HepG2 (cell line): ENCODE measurements at regions not wholly inside any gene's neighbourhood (a gene's known extent, or its start where the extent isn't known, plus 50 kb on each side); places are given as distances from the start of the nearest gene placed in this dataset.

Experiments
- ATF7-NPFF ChIP-seq: sonication (generic); formaldehyde crosslinking; IDR thresholded peaks from 2 replicates; pipeline ENCODE4 v1.8.1; 2023; ENCODE audit warnings: mild to moderate bottlenecking, low read depth, missing genetic modification reagents, moderate library complexity
- CBX2 ChIP-seq, 2 experiments: fragments of 200-600 bp in 1 of 2; sonication (generic); formaldehyde crosslinking in 1 of 2; IDR thresholded peaks; 2 replicates each; pipeline versions ENCODE4 v1.7.0 to v1.8.1; 2018 to 2022; ENCODE audit warnings: low read depth in 2 of 2, low read length in 1 of 2, mild to moderate bottlenecking in 1 of 2, missing genetic modification reagents in 1 of 2
- CCDC6 ChIP-seq: sonication (generic); formaldehyde crosslinking; IDR thresholded peaks from 2 replicates; pipeline ENCODE4 v1.8.1; 2022; ENCODE audit warnings: mild to moderate bottlenecking, missing genetic modification reagents, moderate library complexity
- FOXP1 ChIP-seq, 2 experiments: fragments of 450-650 bp in 1 of 2; IDR thresholded peaks; 2 replicates each; pipeline ENCODE4 v1.6.1; 2017 to 2018; ENCODE audit warnings: antibody characterized with exemption in 1 of 2
- GTF3A ChIP-seq: sonication (generic); formaldehyde crosslinking; conservative IDR thresholded peaks from 2 replicates; pipeline ENCODE4 v1.4.0; 2020; ENCODE audit warnings: mild to moderate bottlenecking, missing genetic modification reagents
- HDAC1 ChIP-seq: sonication (generic); formaldehyde crosslinking; IDR thresholded peaks from 2 replicates; pipeline ENCODE4 v1.5.1; 2020; ENCODE audit warnings: mild to moderate bottlenecking, missing genetic modification reagents
- KLF11 ChIP-seq: IDR thresholded peaks from 2 replicates; pipeline ENCODE4 v1.6.1; 2016; ENCODE audit warnings: missing compliant biosample characterization
- LCORL ChIP-seq, 2 experiments: fragments of 450-650 bp in 1 of 2; sonication (generic) in 1 of 2; formaldehyde crosslinking in 1 of 2; IDR thresholded peaks; 2 replicates each; pipeline versions ENCODE4 v1.5.0 to v1.6.1; 2017 to 2020; ENCODE audit warnings: antibody characterized with exemption in 1 of 2, missing genetic modification reagents in 1 of 2
- MEIS1 ChIP-seq: sonication (generic); formaldehyde crosslinking; IDR thresholded peaks from 2 replicates; pipeline ENCODE4 v1.9.0; 2021; ENCODE audit warnings: mild to moderate bottlenecking, missing genetic modification reagents, moderate library complexity, borderline replicate concordance
- MEIS2 ChIP-seq: sonication (generic); formaldehyde crosslinking; IDR thresholded peaks from 2 replicates; pipeline ENCODE4 v1.9.0; 2021; ENCODE audit warnings: mild to moderate bottlenecking, missing genetic modification reagents
- MIER3 ChIP-seq: IDR thresholded peaks from 2 replicates; pipeline ENCODE4 v1.6.1; 2016; ENCODE audit warnings: missing compliant biosample characterization, borderline replicate concordance
- RFX3 ChIP-seq: IDR thresholded peaks from 2 replicates; pipeline ENCODE4 v1.6.1; 2016; ENCODE audit warnings: missing biosample characterization, missing genetic modification reagents
- SMARCE1 ChIP-seq: fragments of 450-650 bp; IDR thresholded peaks from 2 replicates; pipeline ENCODE4 v1.6.1; 2017; ENCODE audit warnings: borderline replicate concordance
- TCF7 ChIP-seq: sonication (generic); IDR thresholded peaks from 2 replicates; pipeline ENCODE4 v1.6.1; 2016; ENCODE audit warnings: antibody characterized with exemption, low read depth
- ZBTB20 ChIP-seq: sonication (generic); formaldehyde crosslinking; IDR thresholded peaks from 2 replicates; pipeline ENCODE4 v1.8.1; 2023; ENCODE audit warnings: missing genetic modification reagents, low read depth, mild to moderate bottlenecking, borderline replicate concordance
- ZNF292 ChIP-seq: sonication (generic); formaldehyde crosslinking; IDR thresholded peaks from 2 replicates; pipeline ENCODE4 v1.8.1; 2022; ENCODE audit warnings: mild to moderate bottlenecking, low read depth, missing genetic modification reagents, borderline replicate concordance
- TF ChIP-seq, protein P1 (sequence below): sonication (generic); formaldehyde crosslinking; IDR thresholded peaks from 2 replicates; pipeline ENCODE4 v1.4.0; 2020; ENCODE audit warnings: missing genetic modification reagents, borderline replicate concordance
- TF ChIP-seq, protein P2 (sequence below): sonication (generic); formaldehyde crosslinking; IDR thresholded peaks from 2 replicates; pipeline ENCODE4 v1.5.0; 2020; ENCODE audit warnings: mild to moderate bottlenecking, missing genetic modification reagents, borderline replicate concordance
- TF ChIP-seq, protein P3 (sequence below): conservative IDR thresholded peaks from 2 replicates; pipeline ENCODE4 v1.6.1; 2018; ENCODE audit warnings: missing genetic modification reagents

DNA sequence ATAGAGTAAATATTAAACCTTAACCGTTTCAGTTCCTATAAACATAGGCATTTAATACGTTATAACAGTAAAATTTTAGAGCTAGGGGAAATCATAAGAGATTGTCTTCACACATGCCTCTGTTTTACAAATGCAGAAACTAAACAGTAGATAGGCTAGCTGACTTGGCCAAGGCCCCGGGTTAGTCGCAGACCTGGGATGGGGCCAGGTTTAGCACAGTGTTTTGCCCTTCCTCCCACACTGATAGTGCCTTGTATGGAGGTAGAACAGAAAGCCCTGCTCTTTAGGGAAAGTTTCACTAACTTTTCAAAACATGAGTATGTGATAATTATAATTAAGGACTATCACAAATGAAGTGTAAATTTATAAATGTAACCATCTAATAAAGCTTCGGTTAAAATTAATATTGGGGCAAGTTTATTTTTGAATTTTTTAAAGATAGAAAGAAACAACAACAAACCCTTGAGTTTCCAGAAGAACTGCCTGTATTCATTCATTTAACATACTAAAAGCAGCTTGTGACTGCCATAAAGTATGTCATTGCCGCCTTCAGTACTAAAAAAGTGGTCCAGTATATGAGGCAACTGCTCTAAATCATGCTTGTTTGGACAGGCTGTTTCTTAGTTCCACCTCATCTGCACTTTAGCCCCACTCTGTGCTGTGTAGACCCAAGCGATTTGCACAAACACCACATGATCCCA lies 62.5 kb upstream of the LOC128125822 start (continued):
- no peak for TF ChIP-seq GTF3A (CRISPR knock-in tag)
- TF ChIP-seq RFX3 (CRISPR knock-in tag) = no peak
- TF ChIP-seq, protein P1, sequence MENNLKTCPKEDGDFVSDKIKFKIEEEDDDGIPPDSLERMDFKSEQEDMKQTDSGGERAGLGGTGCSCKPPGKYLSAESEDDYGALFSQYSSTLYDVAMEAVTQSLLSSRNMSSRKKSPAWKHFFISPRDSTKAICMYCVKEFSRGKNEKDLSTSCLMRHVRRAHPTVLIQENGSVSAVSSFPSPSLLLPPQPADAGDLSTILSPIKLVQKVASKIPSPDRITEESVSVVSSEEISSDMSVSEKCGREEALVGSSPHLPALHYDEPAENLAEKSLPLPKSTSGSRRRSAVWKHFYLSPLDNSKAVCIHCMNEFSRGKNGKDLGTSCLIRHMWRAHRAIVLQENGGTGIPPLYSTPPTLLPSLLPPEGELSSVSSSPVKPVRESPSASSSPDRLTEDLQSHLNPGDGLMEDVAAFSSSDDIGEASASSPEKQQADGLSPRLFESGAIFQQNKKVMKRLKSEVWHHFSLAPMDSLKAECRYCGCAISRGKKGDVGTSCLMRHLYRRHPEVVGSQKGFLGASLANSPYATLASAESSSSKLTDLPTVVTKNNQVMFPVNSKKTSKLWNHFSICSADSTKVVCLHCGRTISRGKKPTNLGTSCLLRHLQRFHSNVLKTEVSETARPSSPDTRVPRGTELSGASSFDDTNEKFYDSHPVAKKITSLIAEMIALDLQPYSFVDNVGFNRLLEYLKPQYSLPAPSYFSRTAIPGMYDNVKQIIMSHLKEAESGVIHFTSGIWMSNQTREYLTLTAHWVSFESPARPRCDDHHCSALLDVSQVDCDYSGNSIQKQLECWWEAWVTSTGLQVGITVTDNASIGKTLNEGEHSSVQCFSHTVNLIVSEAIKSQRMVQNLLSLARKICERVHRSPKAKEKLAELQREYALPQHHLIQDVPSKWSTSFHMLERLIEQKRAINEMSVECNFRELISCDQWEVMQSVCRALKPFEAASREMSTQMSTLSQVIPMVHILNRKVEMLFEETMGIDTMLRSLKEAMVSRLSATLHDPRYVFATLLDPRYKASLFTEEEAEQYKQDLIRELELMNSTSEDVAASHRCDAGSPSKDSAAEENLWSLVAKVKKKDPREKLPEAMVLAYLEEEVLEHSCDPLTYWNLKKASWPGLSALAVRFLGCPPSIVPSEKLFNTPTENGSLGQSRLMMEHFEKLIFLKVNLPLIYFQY (CRISPR knock-in tag) = peak; percentile 86; the same call in 1 of the 2 replicates
- TF ChIP-seq ZNF292 = peak; percentile 87; the same call in 1 of the 2 replicates
- TF ChIP-seq FOXP1 (IDR thresholded peaks at IDR 0.05) = peak; percentile 70; the same call in 1 of the 2 replicates
- peak; percentile 93 for TF ChIP-seq FOXP1 (CRISPR knock-in tag; IDR thresholded peaks at IDR 0.05)
- peak; percentile 11; the same call in 1 of the 2 replicates for TF ChIP-seq SMARCE1
- TF ChIP-seq CBX2 (IDR thresholded peaks at IDR 0.05; ENCODE audit: low read depth, low read length) = no peak
- TF ChIP-seq CBX2 (CRISPR knock-in tag; IDR thresholded peaks at IDR 0.05; ENCODE audit: low read depth) = no peak
- TF ChIP-seq CCDC6 (CRISPR knock-in tag) = peak; percentile 67; the same call in 1 of the 2 replicates
- TF ChIP-seq ATF7-NPFF (CRISPR knock-in tag) = no peak
- peak; percentile 37; the same call in 1 of the 2 replicates for TF ChIP-seq ZBTB20 (CRISPR knock-in tag)
- TF ChIP-seq, protein P2, sequence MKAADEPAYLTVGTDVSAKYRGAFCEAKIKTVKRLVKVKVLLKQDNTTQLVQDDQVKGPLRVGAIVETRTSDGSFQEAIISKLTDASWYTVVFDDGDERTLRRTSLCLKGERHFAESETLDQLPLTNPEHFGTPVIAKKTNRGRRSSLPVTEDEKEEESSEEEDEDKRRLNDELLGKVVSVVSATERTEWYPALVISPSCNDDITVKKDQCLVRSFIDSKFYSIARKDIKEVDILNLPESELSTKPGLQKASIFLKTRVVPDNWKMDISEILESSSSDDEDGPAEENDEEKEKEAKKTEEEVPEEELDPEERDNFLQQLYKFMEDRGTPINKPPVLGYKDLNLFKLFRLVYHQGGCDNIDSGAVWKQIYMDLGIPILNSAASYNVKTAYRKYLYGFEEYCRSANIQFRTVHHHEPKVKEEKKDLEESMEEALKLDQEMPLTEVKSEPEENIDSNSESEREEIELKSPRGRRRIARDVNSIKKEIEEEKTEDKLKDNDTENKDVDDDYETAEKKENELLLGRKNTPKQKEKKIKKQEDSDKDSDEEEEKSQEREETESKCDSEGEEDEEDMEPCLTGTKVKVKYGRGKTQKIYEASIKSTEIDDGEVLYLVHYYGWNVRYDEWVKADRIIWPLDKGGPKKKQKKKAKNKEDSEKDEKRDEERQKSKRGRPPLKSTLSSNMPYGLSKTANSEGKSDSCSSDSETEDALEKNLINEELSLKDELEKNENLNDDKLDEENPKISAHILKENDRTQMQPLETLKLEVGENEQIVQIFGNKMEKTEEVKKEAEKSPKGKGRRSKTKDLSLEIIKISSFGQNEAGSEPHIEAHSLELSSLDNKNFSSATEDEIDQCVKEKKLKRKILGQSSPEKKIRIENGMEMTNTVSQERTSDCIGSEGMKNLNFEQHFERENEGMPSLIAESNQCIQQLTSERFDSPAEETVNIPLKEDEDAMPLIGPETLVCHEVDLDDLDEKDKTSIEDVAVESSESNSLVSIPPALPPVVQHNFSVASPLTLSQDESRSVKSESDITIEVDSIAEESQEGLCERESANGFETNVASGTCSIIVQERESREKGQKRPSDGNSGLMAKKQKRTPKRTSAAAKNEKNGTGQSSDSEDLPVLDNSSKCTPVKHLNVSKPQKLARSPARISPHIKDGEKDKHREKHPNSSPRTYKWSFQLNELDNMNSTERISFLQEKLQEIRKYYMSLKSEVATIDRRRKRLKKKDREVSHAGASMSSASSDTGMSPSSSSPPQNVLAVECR = peak; percentile 46; the same call in 1 of the 2 replicates
- TF ChIP-seq, protein P3, sequence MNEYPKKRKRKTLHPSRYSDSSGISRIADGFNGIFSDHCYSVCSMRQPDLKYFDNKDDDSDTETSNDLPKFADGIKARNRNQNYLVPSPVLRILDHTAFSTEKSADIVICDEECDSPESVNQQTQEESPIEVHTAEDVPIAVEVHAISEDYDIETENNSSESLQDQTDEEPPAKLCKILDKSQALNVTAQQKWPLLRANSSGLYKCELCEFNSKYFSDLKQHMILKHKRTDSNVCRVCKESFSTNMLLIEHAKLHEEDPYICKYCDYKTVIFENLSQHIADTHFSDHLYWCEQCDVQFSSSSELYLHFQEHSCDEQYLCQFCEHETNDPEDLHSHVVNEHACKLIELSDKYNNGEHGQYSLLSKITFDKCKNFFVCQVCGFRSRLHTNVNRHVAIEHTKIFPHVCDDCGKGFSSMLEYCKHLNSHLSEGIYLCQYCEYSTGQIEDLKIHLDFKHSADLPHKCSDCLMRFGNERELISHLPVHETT (CRISPR knock-in tag) = 0 out of 2 replicates have a peak, but pooled peaks have one; percentile 34
- 0 out of 2 replicates have a peak, but pooled peaks have one; percentile 63 for TF ChIP-seq LCORL (IDR thresholded peaks at IDR 0.05)
- TF ChIP-seq LCORL (CRISPR knock-in tag; IDR thresholded peaks at IDR 0.05) = peak; percentile 86
- TF ChIP-seq MEIS2 = peak; percentile 83
- peak; percentile 76 for TF ChIP-seq TCF7
- peak; percentile 94 for TF ChIP-seq MIER3 (CRISPR knock-in tag)
- peak; percentile 73; the same call in 1 of the 2 replicates for TF ChIP-seq MEIS1
- TF ChIP-seq HDAC1 (CRISPR knock-in tag) = peak; percentile 72
- 0 out of 2 replicates have a peak, but pooled peaks have one; percentile 73 for TF ChIP-seq KLF11 (CRISPR knock-in tag)
